H7 (cell line): ENCODE measurements at regions not wholly inside any gene's neighbourhood (a gene's known extent, or its start where the extent isn't known, plus 50 kb on each side); places are given as distances from the start of the nearest gene placed in this dataset.
A peak's percentile ranks its signal among the peaks of the same experiment; 100 is the strongest.

Experiments
- DNase-seq: peaks from one replicate; pipeline ENCODE4 v3.0.0; 2012
- H3K27me3 ChIP-seq: 2 replicates; pipeline ENCODE4 v1.6.0; 2011; ENCODE audit warnings: mild to moderate bottlenecking, low read length; ENCODE audit not compliant: control insufficient read depth, insufficient read depth
- H3K36me3 ChIP-seq: replicated peaks from 2 replicates; pipeline ENCODE4 v1.5.1; 2011; ENCODE audit warnings: low read length; ENCODE audit not compliant: control insufficient read depth, insufficient read depth
- H3K4me3 ChIP-seq: 2 replicates; pipeline ENCODE4 v1.5.1; 2011; ENCODE audit warnings: low read depth, mild to moderate bottlenecking, control low read depth, low read length, moderate library complexity; ENCODE audit not compliant: insufficient read depth

DNA sequence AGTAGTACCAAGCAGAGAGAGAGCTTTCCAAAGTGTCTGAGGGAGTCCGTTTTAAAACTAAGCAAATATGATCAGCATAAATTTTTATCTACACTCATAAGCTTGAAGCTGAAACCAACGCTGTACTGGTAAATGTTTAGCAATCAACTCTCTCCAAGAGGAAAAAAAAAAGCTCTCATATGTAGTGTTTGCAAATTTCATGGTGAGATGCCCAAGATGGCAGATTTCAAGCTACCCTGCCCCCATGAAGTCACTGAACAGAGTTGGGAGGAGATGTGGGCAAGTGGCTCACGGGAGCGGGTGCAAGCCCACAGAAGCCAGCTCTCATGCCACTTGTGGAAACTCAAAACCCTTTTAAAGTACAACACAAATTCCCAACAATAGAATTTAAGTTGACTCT, 475.8 kb downstream of the BCAT1 start:
- Histone ChIP-seq H3K27me3 (no peaks in the 10 kb centered on the region), H3K36me3 (no peaks in the 10 kb centered on the region), H3K4me3 (no peak overlapping the region)
- DNase-seq = no peak

DNA sequence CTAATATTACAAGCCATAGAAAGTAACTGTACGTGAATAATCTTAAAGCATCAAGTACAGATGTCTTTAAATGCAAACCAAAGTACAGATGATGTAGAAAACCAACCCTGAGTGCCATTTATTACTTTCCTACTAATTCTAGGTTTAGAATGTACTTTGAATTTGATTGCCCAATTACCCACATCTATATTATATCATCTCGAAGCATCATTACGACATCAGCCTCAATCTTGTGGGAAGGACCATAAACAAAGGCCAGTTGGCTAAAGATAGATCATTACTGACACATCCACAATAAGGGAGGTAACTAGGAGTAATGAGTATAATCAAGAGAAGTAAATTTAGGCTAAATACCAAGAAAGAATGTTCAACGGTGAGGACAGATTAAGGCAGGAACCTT, 478.9 kb downstream of the BCAT1 start:
- Histone ChIP-seq H3K36me3 (no peaks in the 10 kb centered on the region), H3K27me3 (no peaks in the 10 kb centered on the region), H3K4me3 (no peak overlapping the region)
- no peak for DNase-seq

DNA sequence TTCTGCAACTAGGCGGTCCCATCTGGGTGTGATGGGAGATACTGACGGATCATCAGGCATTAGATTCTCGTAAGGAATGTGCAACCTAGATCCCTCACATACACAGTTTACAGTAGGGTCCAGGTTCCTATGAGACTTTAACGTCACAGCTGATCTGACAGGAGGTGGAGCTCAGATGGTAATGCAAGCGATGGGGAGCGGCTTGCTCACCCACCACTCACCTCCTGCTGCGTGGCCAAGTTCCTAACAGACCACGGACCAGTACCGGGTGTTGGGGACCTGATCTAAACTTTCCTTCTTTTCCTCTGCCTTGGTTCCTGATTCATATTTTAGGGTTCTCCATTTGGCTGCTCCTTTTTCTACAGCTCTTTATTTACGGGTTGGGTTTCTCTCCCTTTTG, 479.8 kb downstream of the BCAT1 start:
- no peaks in the 10 kb centered on the region for H3K27me3 ChIP-seq
- no peaks in the 10 kb centered on the region for H3K36me3 ChIP-seq
- H3K4me3 ChIP-seq = no peak overlapping the region
- no peak for DNase-seq

DNA sequence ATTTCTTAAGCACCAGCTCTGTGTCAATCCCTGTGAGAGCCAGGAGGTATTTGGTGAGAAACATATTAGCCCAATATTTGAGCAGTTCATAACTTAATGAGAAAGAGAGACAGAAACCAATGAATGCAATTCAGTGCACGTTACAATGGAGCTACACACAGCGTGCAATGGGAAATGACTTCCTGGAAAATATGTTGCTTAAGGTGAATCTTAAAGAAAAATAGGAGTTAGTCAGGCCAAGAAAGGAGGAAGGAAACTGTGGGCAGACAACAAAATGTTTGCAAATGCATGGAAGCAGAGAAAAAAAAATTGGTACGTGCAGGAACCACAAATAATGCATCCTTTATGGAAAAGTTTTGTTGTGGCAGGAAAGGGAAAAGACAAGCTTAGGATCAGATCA, 481.7 kb downstream of the BCAT1 start:
- Histone ChIP-seq H3K36me3 (no peaks in the 10 kb centered on the region), H3K4me3 (no peak overlapping the region), H3K27me3 (no peaks in the 10 kb centered on the region)
- no peak for DNase-seq

DNA sequence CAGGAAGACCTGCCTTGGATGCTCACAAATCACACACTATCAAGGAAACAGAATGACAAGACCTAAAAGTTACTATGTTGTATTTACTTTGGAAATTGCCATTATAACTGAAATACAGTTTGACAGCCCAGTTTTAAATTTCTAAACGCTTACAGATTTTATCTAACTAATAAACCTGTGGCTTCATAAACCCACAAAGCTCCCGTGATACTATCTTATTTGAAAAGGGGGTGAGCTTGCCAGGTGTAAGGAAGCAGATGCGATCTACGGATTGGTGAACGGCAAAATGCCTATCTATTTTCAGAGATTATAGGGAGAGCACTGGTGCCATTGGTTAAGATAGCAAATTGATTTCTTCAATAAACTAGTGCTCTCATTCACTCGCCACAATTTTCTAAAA, 485.5 kb downstream of the BCAT1 start:
- Histone ChIP-seq H3K4me3 (no peak overlapping the region), H3K36me3 (no peaks in the 10 kb centered on the region), H3K27me3 (no peaks in the 10 kb centered on the region)
- no peak for DNase-seq

DNA sequence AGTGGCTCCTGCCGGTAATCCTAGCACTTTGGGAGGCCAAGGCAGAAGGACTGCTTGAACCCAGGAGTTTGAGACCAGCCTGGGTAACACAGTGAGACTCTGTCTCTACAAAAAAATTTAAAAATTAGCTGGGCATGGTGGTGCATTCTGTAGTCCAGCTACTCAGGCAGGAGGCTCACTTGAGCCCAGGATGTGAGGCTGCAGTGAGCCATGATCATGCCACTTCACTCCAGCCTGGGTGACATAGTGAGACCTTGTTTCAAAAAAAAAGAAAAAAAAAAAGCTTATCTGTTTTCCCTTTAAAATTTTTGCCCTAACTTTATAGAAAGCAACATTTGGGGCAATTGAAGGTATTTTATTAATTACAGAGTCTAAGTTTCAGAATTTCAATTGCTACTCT, 486.0 kb downstream of the BCAT1 start:
- H3K4me3 ChIP-seq = no peak overlapping the region
- no peaks in the 10 kb centered on the region for H3K27me3 ChIP-seq
- H3K36me3 ChIP-seq = no peaks in the 10 kb centered on the region
- DNase-seq = no peak

DNA sequence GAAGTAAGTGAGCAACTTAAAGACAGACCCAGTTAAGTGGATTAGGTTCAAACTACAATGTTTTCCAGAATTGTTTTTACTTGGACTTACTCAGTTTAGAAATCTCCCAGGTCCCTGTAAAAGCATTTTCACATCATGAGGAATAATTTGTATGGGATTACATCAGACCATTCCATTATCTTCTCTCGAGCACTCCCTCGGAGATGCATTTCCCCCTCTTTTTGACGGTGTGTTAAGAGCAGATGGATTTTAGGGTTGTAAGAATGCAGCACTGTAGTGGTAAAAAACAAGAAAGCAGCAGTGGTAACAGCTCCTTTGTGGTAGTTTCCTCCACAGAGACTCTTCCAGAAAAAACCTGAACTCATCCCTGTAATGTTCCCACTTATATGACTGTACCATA, 488.4 kb downstream of the BCAT1 start:
- no peaks in the 10 kb centered on the region for H3K27me3 ChIP-seq
- DNase-seq = peak; percentile 4
- H3K4me3 ChIP-seq = no peak overlapping the region
- H3K36me3 ChIP-seq = no peaks in the 10 kb centered on the region

DNA sequence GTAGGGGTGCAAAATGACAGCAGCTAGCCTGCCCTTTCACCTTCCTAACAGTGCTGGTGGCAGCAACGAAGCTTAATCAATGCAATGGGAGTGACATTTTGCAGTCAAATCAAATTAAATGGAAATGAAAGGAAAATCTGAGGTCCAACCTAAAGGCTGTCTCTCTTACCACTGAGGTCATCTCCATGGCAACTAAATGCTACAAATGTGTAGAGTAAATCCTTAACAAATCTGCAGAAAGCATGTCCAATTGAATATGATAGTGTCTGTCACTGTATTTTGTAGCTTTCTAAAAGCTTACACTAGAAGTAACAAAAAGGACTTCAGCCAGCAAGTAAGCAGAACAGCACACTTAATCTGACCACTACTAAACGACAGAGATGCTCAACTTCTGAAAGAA, 488.8 kb downstream of the BCAT1 start:
- DNase-seq = no peak
- Histone ChIP-seq H3K36me3 (no peaks in the 10 kb centered on the region), H3K4me3 (no peak overlapping the region), H3K27me3 (no peaks in the 10 kb centered on the region)

DNA sequence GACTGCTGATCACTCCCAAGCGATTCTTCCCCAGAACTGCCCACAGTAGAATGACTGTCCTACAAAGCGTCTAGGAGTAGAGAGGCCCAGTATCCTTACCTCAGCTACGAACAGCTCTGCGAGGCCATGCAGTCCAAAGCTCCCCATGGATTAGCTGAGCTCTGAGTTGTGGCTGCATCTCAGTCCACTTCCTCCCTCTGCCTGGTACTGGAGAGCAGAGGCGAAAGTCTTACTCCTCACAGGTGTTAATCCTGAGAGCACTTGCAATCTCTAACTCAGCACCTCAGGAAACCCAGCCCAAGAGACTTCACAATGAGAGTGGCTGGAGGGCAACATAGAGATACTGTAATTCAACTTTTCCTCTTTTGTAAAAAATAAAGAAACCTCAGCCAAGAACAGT, 493.1 kb downstream of the BCAT1 start:
- H3K4me3 ChIP-seq = no peak overlapping the region
- no peaks in the 10 kb centered on the region for H3K36me3 ChIP-seq
- no peak for DNase-seq
- H3K27me3 ChIP-seq = no peaks in the 10 kb centered on the region

DNA sequence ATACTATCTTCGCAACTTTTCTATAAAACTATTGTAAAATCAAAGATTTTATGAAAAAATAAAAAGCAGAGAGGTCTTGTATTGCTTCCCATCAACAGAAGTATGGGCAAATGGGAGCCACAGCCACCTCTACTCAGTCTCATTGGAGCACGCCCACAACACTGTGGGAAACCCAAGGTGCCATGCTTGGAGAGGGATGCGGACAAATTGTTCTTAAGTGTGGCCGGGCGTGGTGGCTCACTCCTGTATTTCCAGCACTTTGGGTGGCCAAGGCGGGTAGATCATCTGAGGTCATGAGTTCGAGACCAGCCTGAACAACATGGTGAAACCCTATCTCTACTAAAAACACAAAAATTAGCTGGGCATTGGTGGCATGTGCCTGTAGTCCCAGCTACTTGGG, 498.2 kb upstream of the SOX5 start:
- H3K4me3 ChIP-seq = no peak overlapping the region
- DNase-seq = no peak
- H3K27me3 ChIP-seq = no peaks in the 10 kb centered on the region

DNA sequence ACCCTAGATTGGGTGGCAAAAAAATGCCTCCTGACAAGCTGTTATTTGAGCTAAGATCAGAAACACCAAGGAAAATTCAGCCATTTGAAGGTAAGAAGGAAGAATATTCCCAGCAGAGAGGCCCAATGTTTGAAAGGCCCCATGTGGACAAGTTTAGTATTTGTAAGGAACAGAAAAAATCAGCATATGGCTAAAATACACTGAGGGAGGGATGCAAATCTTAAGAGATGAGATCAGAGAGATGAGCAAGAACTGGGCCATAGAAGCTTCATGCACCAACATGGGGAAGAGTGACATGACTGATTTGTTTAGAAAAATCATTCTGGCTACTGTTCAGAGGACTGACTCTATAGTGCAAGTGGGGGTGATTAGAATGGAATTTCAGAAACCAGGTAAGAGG, 496.8 kb upstream of the SOX5 start:
- Histone ChIP-seq H3K36me3 (no peaks in the 10 kb centered on the region), H3K27me3 (no peaks in the 10 kb centered on the region), H3K4me3 (no peak overlapping the region)
- no peak for DNase-seq

More for the DNA sequence above, 498.2 kb upstream of the SOX5 start:
- H3K36me3 ChIP-seq = no peaks in the 10 kb centered on the region

DNA sequence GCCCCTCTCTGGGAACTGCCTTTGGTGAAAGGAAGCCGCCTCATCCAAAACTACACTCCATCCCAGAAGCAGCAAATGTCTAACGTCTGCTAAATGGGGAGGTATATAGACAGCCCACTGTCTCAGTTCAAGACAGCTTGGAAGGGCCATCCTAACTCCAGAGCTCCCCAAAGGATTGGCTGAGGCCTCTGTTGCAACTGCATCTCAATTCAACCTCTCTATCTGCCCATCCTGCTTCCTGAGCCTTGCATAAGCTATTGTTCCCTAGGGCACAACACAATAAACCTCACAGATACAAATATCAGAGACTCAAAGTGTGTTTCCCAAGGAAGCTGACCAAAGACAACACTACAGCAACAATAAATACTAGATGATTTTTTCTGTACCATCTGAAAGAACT, 495.2 kb upstream of the SOX5 start:
- no peak for DNase-seq
- Histone ChIP-seq H3K27me3 (no peaks in the 10 kb centered on the region), H3K4me3 (no peak overlapping the region), H3K36me3 (no peaks in the 10 kb centered on the region)

DNA sequence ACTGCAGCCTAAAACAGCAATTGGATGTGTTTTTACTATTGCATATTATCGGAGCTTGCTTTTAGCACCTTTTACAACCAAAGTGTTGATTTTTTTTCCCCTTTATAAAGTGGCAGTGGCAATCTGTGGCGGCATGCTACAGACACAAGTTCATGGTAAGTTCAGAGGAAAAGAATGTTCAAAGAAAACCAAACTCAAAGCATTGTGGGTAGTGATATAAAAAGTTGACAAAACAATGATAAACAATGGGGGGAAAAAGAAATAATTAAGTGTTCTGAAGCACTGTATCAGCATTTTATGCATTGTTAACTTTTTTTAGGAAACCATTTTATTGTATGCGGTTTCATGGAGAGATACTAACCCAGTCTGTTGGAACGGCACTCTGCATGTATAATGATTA, 492.0 kb upstream of the SOX5 start:
- H3K27me3 ChIP-seq = no peaks in the 10 kb centered on the region
- no peak for DNase-seq
- H3K36me3 ChIP-seq = no peaks in the 10 kb centered on the region
- H3K4me3 ChIP-seq = no peak overlapping the region

DNA sequence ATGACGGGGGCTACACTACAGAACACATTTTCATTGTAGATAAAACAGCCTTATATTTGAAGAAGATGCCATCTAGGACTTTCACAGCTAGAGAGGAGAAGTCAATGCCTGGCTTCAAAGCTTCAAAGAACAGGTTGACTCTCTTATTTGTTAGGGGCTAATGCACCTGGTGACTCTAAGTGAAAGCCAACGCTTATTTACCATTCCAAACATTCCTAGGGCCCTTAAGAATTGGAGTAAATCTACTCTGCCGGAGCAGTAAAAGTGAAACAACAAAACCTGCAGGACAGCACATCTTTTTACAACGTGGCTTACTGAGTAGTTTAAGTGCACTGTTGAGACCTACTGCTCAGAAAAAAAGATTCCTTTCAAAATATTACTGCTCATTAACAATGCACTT, 487.2 kb upstream of the SOX5 start:
- no peak for DNase-seq
- Histone ChIP-seq H3K4me3 (no peak overlapping the region), H3K36me3 (no peaks in the 10 kb centered on the region), H3K27me3 (no peaks in the 10 kb centered on the region)

DNA sequence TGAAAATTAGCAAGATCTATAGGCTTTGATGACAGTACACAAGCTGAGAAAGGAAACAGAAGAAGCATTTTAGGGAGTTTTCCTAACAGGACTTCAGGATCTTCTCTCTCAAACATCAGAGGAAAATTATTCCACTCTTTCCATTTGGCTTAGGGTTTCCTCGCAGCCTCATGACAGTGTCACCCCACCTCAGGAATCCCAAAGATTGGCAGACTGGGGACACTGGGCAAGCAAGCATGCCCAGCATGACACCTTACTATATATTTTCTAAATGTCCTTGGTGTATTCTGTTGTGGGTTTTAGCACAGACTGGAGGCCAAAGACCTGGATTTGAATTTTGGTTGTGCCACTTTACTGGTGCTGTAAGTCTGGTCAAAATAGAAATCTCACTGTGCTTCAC, 482.4 kb upstream of the SOX5 start:
- no peak for DNase-seq
- no peaks in the 10 kb centered on the region for H3K27me3 ChIP-seq
- no peak overlapping the region for H3K4me3 ChIP-seq
- no peaks in the 10 kb centered on the region for H3K36me3 ChIP-seq

DNA sequence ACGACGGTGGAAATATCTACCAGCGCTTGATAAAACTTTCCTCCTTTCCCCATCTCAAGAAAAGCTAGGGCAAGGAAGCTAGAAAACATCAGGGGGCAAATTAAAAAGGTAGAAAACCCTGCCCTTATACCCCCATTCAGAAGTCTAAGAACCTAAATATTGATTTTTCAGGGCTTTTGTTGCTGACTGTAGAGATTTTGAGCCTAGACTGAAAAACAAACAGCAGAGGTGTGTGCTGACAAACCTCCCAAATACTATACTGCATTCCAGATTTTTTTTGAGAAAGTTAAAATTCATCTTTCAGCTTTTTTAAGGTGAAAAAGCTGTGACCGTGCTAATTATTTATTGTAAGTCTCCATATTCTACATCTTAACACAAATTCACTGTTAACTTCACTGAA, 478.3 kb upstream of the SOX5 start:
- H3K36me3 ChIP-seq = no peaks in the 10 kb centered on the region
- no peak for DNase-seq
- H3K4me3 ChIP-seq = no peak overlapping the region
- no peaks in the 10 kb centered on the region for H3K27me3 ChIP-seq
